RKO (cell line): ENCODE measurements at regions not wholly inside any gene's neighbourhood (a gene's known extent, or its start where the extent isn't known, plus 50 kb on each side); places are given as distances from the start of the nearest gene placed in this dataset.

Source experiments
- DNase-seq: peaks from one replicate; pipeline ENCODE4 v3.0.0-alpha.2; 2016; ENCODE audit warnings: low spot score

- no peak for DNase-seq
Observed at GRCh38 chr16:86215233-86215978, 294.9 kb upstream of the FOXF1 start.

- DNase-seq, result no peak
Observed at GRCh38 chr16:86215979-86216585, 294.2 kb upstream of the FOXF1 start.

DNA sequence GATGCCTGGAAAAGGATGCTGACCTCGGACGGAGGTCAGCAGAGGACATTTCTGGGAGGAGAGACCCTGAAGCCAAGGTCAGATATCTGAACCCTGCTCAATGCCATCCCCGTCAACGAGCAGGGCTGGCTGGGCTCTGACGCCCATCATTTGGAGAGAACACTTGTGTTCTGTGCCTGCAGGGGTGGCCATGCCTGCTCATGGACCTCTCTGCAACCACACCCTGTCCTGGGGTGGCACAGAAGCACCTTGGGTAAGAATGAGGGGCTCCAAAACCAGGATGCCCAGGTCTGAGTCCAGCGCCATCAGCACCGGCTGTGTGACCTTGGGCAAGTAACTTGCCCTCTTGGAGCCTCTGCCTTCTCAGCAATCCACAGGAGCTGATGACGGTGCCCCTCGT, 293.7 kb upstream of the FOXF1 start:
- DNase-seq, result no peak

DNA sequence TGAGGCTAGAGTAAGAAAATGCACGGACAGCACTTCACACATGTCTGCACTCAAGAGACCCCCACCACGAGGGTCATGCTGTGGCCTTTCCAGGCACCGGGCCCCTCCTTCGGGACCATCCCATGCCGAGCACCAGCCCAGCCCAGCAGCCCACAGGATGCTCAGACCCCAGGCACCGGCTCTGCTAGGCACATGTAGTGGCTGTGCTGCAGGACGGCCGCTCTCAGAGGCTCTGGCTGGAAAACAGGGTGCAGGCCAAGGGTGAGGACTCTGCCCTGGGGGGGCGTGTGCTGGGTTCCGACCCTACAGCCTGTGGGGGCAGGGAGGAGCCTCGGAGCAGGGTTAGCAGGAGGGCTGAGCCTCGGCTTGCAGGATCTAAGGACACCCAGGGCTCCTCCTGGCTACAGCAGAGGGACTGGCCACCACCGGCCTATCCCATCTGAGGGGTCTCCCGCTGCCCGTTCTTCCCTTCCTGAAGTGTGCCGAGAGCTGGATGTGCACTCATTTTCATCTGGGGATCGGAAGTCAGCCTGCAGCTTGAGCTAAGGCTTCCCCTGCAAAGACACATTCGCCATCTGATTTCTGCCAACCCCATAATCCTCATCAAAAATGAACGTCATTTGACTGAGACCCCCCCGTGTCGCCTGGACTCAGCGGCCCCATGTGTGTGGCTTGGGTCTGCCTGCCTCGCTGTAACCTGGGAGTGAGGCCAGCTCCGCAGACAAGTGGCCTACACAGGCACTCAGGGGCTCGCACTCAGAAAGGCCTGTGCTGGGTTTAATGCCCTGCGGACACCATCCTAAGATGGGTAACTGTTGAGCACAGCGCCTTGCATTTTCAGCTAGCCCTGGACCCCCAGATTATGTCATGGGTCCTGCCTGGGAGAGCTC, 293.1 kb upstream of the FOXF1 start:
- DNase-seq, result no peak

DNA sequence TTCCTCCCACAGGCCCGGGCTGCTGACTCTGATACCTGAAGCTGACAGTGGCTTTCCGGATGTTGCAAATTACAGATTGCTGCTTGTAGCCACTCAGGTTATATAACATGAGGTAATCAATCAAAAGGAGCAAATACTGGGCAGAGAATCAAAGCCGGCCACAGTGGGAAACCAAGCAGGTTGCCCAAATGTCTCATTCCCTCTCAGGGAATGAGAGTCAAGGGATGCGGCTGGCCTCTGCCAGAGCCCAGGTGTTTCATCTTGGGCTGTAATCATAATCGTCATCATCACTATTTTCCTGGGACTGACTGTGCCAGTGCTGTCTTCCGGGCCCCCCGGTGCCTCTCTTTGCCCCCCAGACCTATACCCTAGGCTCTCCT, 292.4 kb upstream of the FOXF1 start:
- DNase-seq, result no peak

GRCh38 chr16:86218479-86219170, 291.7 kb upstream of the FOXF1 start:
- no peak for DNase-seq

GRCh38 chr16:86219655-86220445, 290.5 kb upstream of the FOXF1 start:
- no peak for DNase-seq

- no peak for DNase-seq
Observed at GRCh38 chr16:86220561-86220960, 289.8 kb upstream of the FOXF1 start.

DNA sequence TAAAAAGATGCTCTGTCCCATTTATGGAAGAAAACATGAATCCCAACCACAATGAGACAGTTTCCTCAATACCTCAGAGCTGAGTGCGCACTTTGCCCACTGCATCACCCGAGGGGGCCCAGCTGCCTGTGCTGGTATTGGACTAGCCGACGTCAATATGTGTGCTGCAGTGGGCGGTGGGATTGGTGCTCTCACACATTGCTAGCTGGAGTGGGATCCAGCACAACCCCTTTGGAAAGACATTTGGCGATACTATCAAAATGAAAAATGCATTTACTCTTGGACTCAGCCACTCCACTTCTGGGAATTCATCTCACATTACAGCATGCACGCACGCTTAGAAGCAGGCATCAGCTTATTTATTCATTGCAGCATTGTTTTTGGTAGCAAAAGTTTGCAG, 289.2 kb upstream of the FOXF1 start:
- DNase-seq, result no peak

- no peak for DNase-seq
Observed at GRCh38 chr16:86222547-86222946, 287.8 kb upstream of the FOXF1 start.

- DNase-seq, result no peak
Observed at GRCh38 chr16:86222965-86223551, 287.3 kb upstream of the FOXF1 start.

DNA sequence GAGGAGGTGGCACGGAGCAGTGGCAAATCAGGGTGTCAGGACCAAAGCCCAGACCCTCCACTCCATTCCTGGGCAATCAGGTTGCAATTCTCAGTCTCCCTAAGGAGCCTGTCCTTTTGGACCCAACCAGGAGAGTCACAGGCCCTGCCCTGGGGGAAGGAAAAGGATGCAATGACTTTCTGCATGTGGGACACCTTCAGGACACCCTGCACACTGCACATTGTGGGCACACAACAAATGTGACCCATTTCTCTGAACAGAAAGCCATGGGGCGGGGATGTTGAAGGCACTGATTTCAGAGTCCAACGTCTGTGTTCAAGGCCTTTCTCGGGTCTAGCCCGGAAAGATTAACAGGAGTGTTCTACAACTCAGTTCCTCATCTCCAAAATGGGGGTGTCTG, 286.2 kb upstream of the FOXF1 start:
- DNase-seq, result no peak

DNA sequence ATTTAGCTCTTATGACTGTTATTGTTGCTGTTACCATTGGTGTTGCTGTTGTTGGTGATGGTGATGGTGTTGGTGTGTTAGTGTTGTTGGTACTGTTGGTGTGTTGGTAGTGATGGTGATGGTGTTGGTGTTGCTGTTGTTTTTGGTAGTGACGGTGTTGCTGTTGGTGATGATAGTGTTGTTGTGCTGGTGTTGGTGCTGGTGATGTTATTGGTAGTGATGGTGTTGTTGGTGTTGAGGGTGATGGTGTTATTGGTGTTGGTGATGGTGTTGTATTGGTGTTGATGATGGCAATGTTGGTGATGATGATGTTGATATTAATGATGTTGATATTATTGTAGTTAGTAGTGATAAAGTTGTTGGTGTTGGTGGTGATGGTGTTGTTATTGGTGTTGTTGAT, 285.7 kb upstream of the FOXF1 start:
- DNase-seq, result no peak

DNA sequence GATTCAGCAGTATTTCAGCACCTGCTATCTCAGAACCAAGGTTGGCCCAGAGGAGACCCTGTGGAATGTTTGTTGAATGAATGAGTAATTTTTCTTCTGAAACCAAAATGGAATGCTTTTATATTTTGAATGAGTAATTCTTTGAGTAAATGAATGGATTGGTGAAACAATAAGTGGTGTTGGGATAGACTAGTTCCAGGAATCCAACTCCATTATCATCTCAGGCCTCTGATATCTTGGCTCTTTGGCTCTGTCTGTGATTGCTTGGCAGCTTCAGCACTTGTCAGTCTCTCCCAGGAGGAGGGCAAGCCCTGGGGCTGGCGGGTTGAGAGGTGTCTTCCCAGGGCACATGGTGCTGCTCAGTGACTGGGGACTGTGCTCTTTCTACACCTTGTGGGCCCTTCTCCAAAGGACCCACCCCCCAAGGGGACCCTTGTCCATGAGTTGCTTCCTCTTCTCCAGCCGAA, 284.4 kb upstream of the FOXF1 start:
- DNase-seq, result no peak

GRCh38 chr16:86227041-86227440, 283.3 kb upstream of the FOXF1 start:
- DNase-seq, result no peak

DNA sequence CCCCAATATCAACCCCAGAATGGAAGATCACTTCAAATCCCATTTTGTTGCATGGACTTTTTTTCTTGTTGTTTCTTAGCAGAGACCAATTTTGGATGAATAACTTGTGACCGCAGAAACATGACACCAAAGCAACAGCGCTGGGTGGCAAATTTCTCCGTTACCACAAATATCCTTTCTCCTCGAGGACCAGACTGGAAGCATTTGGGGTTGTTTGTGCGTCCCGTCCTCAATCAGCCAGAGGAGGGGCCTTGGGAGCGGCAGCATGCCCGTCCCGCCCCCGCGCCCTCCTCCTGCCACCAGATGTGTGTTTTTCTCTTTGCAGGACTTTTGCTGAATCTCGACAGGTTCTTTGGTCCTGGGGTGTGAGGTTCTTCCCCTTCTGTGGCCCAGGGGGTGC, 282.5 kb upstream of the FOXF1 start:
- no peak for DNase-seq

DNA sequence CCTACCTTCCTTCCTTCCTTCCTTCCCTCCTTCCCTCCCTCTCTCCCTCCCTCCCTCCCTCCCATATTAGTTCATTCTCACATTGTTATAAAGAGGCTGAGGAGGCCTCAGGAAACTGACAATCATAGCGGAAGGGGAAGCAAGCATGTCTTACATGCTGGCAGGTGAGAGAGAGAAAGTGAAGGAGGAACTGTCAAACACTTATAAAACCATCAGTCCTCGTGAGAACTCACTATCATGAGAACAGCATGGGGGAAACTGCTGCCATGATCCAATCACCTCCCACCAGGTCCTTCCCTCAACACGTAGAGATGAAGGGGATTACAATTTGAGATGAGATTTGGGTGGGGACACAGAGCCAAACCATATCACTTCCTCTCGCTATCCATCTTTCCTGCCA, 281.6 kb upstream of the FOXF1 start:
- DNase-seq, result no peak

DNA sequence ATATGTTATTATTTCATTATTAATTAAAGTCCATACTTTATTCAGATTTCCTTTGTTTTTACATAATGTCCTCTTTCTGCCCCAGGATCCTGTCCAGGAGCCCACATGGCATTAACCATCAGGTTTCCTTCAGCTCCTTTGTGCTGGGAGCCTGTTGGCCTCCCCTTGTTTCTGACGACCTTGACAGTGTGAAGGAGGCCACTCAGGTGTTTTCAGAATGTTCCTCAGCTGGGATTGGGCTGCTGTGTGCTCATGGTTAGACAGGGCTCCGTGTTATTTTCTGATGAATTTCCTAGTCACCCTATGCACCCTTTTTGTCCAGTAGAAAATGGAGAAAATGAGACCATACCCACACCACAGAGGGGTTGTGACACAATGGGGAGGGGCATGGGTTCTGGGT, 281.0 kb upstream of the FOXF1 start:
- no peak for DNase-seq

GRCh38 chr16:86229866-86230656, 280.3 kb upstream of the FOXF1 start:
- DNase-seq, result no peak

DNA sequence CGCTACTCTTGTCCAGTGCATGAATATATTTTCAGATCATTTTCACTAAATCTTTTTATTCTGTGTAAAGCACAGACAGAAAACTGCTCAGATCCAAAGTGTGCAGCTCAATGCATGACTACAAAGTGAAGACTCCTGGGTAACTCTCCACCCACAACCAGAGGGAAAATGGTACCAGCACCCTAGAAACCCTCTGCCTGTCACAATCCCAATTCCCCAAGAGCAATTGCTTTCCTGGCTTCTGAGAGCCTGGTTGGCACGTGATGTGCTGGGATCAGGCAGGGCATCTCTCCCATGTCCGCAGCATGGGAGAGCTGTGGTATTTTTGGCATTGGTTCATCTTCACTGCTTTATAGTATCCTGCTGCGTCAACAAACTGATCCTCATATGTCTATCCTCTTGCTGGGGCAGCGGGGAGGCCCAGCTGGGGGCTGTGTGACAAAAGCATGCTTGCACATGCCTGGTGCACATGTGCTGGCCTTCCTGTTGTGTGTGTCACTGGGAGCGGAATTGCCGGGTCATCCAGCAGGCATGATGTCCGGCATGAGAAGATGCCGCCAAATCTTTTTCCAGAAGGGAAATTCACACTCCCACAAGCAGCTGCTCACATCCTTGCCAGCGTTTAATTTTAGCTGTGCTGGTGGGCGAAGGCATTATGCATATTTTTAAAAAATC, 278.9 kb upstream of the FOXF1 start:
- DNase-seq, result no peak
